GM23248 (cell line): ENCODE measurements at regions not wholly inside any gene's neighbourhood (a gene's known extent, or its start where the extent isn't known, plus 50 kb on each side); places are given as distances from the start of the nearest gene placed in this dataset.

Source experiments
- EZH2 ChIP-seq: fragments of 200-600 bp; sonication (generic); IDR thresholded peaks from 2 replicates; pipeline ENCODE4 v1.6.1; 2018; ENCODE audit warnings: antibody characterized with exemption, mild to moderate bottlenecking; ENCODE audit not compliant: insufficient read depth, poor library complexity, severe bottlenecking
- EZH2phosphoT487 ChIP-seq: fragments of 200-600 bp; sonication (generic); IDR thresholded peaks from 2 replicates; pipeline ENCODE4 v1.6.1; 2018; ENCODE audit warnings: antibody characterized with exemption, moderate library complexity, mild to moderate bottlenecking, low read depth; ENCODE audit not compliant: insufficient read depth

DNA sequence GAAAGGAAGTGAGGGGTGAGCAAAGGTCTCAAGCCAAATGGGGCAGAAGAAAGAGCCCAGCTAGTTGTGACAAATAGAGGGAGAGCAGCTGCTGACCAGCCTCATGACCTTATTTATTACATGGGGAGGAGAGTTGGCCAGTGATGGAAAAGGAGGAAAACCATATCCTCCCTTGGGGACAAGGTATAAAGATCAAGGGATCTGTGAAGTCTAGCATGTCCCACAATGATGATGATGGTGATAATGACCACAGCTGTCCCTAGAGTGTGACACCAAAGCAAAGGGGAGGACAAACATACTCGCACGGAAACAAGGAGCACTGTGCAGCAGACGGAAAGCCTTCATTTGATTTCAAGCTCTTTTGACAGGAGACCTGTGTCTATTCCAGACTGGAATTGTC is 190.4 kb upstream of the MCHR2 start:
- TF ChIP-seq EZH2 = no peak
- no peak for TF ChIP-seq EZH2phosphoT487
